GM19397 (cell line): ENCODE measurements at regions not wholly inside any gene's neighbourhood (a gene's known extent, or its start where the extent isn't known, plus 50 kb on each side); places are given as distances from the start of the nearest gene placed in this dataset.
"Not testable (repeated sequence)": the region's sequence is repeated elsewhere in the genome, so short reads cannot be mapped to it uniquely, and the experiment has no call there.

Experiments used
- ATAC-seq: cut with Tn5 transposase; IDR thresholded peaks from one replicate; pipeline ENCODE4 v1.9.1; 2021; ENCODE audit warnings: mild to moderate bottlenecking, moderate library complexity; ENCODE audit not compliant: unreplicated experiment

- no peak for ATAC-seq
Measured at GRCh38 chr10:33673839-33674415, 339.5 kb upstream of the NRP1 start.

- ATAC-seq: no peak
Measured at GRCh38 chr10:33669904-33670303, 335.4 kb upstream of the NRP1 start.

- ATAC-seq: no peak
Measured at GRCh38 chr10:33666686-33667480, 332.4 kb upstream of the NRP1 start.

- no peak for ATAC-seq
Measured at GRCh38 chr10:33665501-33665900, 331.0 kb upstream of the NRP1 start.

- ATAC-seq: no peak
Measured at GRCh38 chr10:33664070-33664469, 329.6 kb upstream of the NRP1 start.

- ATAC-seq: no peak
Measured at GRCh38 chr10:33661580-33662336, 327.3 kb upstream of the NRP1 start.

GRCh38 chr10:33660329-33660728 lies 325.9 kb upstream of the NRP1 start:
- no peak for ATAC-seq

- ATAC-seq: no peak
Measured at GRCh38 chr10:33657913-33658312, 323.4 kb upstream of the NRP1 start.

- no peak for ATAC-seq
Measured at GRCh38 chr10:33657154-33657908, 322.9 kb upstream of the NRP1 start.

- ATAC-seq: no peak
Measured at GRCh38 chr10:33655921-33656320, 321.5 kb upstream of the NRP1 start.

GRCh38 chr10:33655165-33655815 lies 320.8 kb upstream of the NRP1 start:
- no peak for ATAC-seq

GRCh38 chr10:33653584-33654367 lies 319.3 kb upstream of the NRP1 start:
- no peak for ATAC-seq

GRCh38 chr10:33652870-33653269 lies 318.4 kb upstream of the NRP1 start:
- ATAC-seq: no peak

- not testable (repeated sequence) for ATAC-seq
Measured at GRCh38 chr10:33650131-33650530, 315.7 kb upstream of the NRP1 start.

GRCh38 chr10:33643042-33643441 lies 308.6 kb upstream of the NRP1 start:
- no peak for ATAC-seq

- no peak for ATAC-seq
Measured at GRCh38 chr10:33638891-33639290, 304.4 kb upstream of the NRP1 start.

GRCh38 chr10:33638374-33638773 lies 303.9 kb upstream of the NRP1 start:
- no peak for ATAC-seq

- no peak for ATAC-seq
Measured at GRCh38 chr10:33635967-33636515, 301.6 kb upstream of the NRP1 start.

- no peak for ATAC-seq
Measured at GRCh38 chr10:33632432-33632831, 298.0 kb upstream of the NRP1 start.

GRCh38 chr10:33631991-33632390 lies 297.5 kb upstream of the NRP1 start:
- ATAC-seq: no peak
